Calu3 (cell line): ENCODE measurements at regions not wholly inside any gene's neighbourhood (a gene's known extent, or its start where the extent isn't known, plus 50 kb on each side); places are given as distances from the start of the nearest gene placed in this dataset.

Experiments
- BruUV-seq: library from RNA; stranded (reverse); fragments of 400-500 nt; replicated peaks from 2 replicates; lab custom pipeline; 2021; lab: Mats Ljungman, UMichigan
- CTCF ChIA-PET: fragments of 300-600 bp; sonication (Branson Sonifier 250); formaldehyde crosslinking; loops from one replicate; lab custom pipeline; 2022; ENCODE audit warnings: antibody characterized with exemption; lab: Charles Lee
- DNase-seq: peaks from one replicate; pipeline ENCODE4 v3.0.0; 2022
- H3K27ac Mint-ChIP-seq: one replicate; pipeline ENCODE4 v1.8.0; 2022; ENCODE audit warnings: mixed read lengths; ENCODE audit not compliant: unreplicated experiment
- H3K27me3 Mint-ChIP-seq: one replicate; pipeline ENCODE4 v1.8.0; 2022; ENCODE audit warnings: mixed read lengths; ENCODE audit not compliant: unreplicated experiment
- H3K36me3 Mint-ChIP-seq: one replicate; pipeline ENCODE4 v1.8.0; 2022; ENCODE audit warnings: mild to moderate bottlenecking, moderate library complexity, mixed read lengths; ENCODE audit not compliant: insufficient read depth, unreplicated experiment
- H3K4me1 Mint-ChIP-seq: one replicate; pipeline ENCODE4 v1.8.0; 2022; ENCODE audit warnings: mild to moderate bottlenecking, low read depth, mixed read lengths; ENCODE audit not compliant: unreplicated experiment
- H3K4me3 Mint-ChIP-seq: one replicate; pipeline ENCODE4 v1.8.0; 2022; ENCODE audit warnings: mild to moderate bottlenecking, low read depth, moderate library complexity, mixed read lengths; ENCODE audit not compliant: unreplicated experiment
- H3K9me3 Mint-ChIP-seq: one replicate; pipeline ENCODE4 v1.8.0; 2022; ENCODE audit warnings: low read depth, mixed read lengths; ENCODE audit not compliant: unreplicated experiment
- CTCF ChIP-seq: fragments of 200-600 bp; IDR thresholded peaks from one replicate; pipeline ENCODE4 v1.8.0; 2022; ENCODE audit warnings: antibody characterized with exemption; ENCODE audit not compliant: unreplicated experiment
- intact Hi-C: fragments of 100-400 bp; cut with micrococcal nuclease; formaldehyde crosslinking; loops from one replicate; pipeline ENCODE4 v1.10.0; 2022; ENCODE audit not compliant: unreplicated experiment

- CTCF ChIA-PET, result no interaction called here
- Mint-ChIP-seq H3K9me3 (peaks cover 3% of the 10 kb centered on the region), H3K27me3 (no peaks in the 10 kb centered on the region), H3K4me1 (peaks cover 27% of the 10 kb centered on the region), H3K27ac (no peak overlapping the region), H3K36me3 (peaks cover 9% of the 10 kb centered on the region), H3K4me3 (no peak overlapping the region)
- TF ChIP-seq CTCF, result no peak
- no peak for DNase-seq
- BruUV-seq, result no TSS peak
- intact Hi-C loops, result no loop called here
These were observed 130.1 kb upstream of the NEDD9 start for GRCh38 chr6:11362564-11362963.

- no peak for TF ChIP-seq CTCF
- no peak for DNase-seq
- intact Hi-C loops, result no loop called here
- no TSS peak for BruUV-seq
- H3K27me3 Mint-ChIP-seq, result no peaks in the 10 kb centered on the region
- H3K27ac Mint-ChIP-seq, result no peak overlapping the region
- no peaks in the 10 kb centered on the region for H3K9me3 Mint-ChIP-seq
- no peaks in the 10 kb centered on the region for H3K36me3 Mint-ChIP-seq
- CTCF ChIA-PET, result no interaction called here
- no peak overlapping the region for H3K4me3 Mint-ChIP-seq
- peaks cover 9% of the 10 kb centered on the region for H3K4me1 Mint-ChIP-seq
These were observed 126.7 kb upstream of the NEDD9 start for GRCh38 chr6:11358904-11359830.

- peaks cover 9% of the 10 kb centered on the region for H3K4me1 Mint-ChIP-seq
- no peaks in the 10 kb centered on the region for H3K9me3 Mint-ChIP-seq
- BruUV-seq, result no TSS peak
- no peaks in the 10 kb centered on the region for H3K27me3 Mint-ChIP-seq
- CTCF ChIA-PET, result no interaction called here
- H3K36me3 Mint-ChIP-seq, result no peaks in the 10 kb centered on the region
- intact Hi-C loops, result no loop called here
- no peak for DNase-seq
- no peak overlapping the region for H3K4me3 Mint-ChIP-seq
- TF ChIP-seq CTCF, result no peak
- no peak overlapping the region for H3K27ac Mint-ChIP-seq
These were observed 124.8 kb upstream of the NEDD9 start for GRCh38 chr6:11357285-11357684.

GRCh38 chr6:11356404-11357155 lies 124.1 kb upstream of the NEDD9 start:
- no peak for DNase-seq
- Mint-ChIP-seq H3K4me3 (no peak overlapping the region), H3K4me1 (peaks cover 9% of the 10 kb centered on the region), H3K9me3 (no peaks in the 10 kb centered on the region), H3K36me3 (no peaks in the 10 kb centered on the region), H3K27ac (no peak overlapping the region), H3K27me3 (no peaks in the 10 kb centered on the region)
- TF ChIP-seq CTCF, result no peak
- intact Hi-C loops, result no loop called here
- BruUV-seq, result no TSS peak
- CTCF ChIA-PET, result no interaction called here
